OCI-M2 (cell line): ENCODE measurements at regions not wholly inside any gene's neighbourhood (a gene's known extent, or its start where the extent isn't known, plus 50 kb on each side); places are given as distances from the start of the nearest gene placed in this dataset.
"Not testable (repeated sequence)": the region's sequence is repeated elsewhere in the genome, so short reads cannot be mapped to it uniquely, and the experiment has no call there.

Experiments used
- DNase-seq: peaks from one replicate; lab custom pipeline; 2025; ENCODE audit not compliant: unreplicated experiment; lab: John Stamatoyannopoulos, UW

DNA sequence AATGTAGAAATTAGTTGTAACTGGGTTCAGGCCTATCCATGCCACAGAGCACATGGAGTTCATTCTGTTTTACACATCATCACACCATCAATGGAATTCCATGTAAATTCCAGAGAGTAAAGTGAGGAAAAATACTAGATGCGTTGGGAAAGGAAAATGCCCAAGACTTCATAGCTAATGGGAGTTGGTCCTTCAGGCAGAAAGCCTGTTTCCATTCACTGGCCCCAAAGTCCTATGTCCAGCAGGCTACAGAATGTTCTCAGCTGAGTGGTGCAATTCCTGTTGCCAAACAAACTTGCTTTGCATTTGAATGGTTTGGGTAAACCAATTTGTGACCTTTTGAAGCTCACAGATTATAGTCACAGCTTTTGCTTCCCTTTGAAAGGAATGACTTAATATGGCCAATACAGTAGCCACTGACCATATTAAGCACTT lies 164.6 kb upstream of the PFN2 start:
- no peak for DNase-seq

DNA sequence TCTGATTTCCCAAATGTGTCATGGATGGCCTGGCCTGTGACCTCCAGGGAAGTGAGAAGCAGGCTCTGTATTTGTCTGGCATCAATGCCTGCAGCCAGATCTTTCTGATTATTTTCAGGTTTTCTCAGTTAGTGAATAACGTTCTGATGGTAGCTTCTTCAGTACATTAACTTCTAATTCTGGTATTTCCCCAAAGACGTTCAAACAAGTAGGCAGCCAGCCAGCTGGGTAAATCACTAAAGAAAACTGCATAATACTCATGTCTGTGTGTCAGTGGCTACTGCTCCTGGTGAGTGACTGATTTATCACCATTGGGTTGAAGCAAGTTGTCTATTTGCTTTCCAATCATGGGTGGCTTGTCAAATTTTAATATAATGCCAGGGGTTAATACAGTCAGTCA lies 162.6 kb upstream of the PFN2 start:
- no peak for DNase-seq

DNA sequence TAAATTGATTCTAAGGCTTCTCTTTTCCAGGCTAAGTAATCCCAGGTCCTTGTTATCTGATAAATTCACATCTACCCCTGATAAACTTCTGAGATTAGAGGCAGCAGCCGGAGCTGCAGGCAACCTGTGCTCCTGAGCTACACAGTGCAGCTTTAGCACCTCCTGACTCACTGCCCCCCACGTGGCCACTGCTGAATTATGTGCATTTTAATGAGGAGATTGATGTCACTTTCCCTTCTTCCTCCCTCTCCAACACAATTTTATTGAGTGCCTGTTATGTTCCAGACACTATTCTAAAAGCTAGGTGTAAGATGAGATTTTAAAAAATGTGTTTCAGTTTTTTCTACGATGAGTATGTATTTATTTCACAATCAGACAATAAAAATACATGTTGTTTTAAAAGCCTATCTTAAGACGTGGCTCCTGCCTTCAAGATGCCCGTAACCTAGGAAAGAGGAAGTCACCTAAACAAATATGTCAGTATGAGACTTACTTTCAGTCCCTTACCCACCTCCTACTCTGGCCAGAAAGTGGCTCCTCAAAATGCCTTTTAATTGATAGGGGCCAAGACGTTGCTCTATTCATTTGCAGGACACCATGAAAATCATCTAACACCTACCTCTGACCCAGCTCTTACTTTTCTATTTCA lies 161.5 kb upstream of the PFN2 start:
- no peak for DNase-seq

DNA sequence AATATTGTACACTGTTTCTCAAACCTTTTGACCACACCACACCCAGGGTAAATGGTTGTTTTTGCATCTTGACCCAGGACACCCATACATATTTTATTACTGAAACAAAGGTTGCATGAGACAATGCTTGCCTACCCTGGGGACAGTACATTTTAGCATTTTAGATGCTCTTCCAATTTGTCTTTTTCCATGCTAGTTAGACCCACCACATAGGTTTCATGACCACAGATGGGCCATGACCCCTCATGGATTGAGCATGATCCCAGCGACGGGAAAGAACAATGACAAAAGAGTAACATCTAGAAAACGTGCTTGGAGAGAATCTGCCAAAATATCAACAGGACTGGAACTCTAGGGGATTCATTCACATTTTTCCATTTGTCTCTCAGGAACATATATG lies 161.0 kb upstream of the PFN2 start:
- no peak for DNase-seq

DNA sequence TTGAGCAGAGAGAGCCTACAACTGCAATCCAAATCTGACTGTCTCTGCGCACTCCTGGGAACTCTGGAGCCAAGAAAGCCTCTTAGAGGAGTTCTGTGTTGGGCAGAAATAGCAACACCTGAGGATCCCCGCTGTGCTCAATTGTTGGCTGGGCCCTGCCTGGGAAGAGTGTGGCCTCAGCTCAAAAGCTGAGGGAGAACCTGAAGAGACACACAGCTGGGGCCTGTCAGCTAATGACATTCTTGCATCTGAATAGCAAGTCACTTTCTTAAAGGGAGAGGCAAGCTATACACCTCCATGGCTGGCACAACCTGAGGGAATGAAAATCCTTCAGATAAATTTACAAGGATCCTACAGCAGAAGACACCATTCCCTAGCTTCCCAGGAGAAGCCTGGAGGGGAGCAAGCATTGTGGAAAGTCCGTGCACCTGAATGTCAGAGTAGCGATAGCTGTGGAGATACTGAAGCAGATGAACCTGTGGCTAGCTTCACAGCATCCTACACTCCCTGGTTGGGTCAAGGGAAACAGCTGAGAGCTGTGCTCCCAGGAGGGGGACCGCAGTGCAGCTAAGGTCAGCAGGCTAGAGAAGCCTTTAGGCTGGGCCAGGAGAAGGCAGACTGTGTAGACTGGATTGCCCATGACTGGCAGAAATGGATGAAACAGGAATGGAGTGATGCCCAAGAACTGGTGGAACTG lies 159.9 kb upstream of the PFN2 start:
- DNase-seq: no peak

DNA sequence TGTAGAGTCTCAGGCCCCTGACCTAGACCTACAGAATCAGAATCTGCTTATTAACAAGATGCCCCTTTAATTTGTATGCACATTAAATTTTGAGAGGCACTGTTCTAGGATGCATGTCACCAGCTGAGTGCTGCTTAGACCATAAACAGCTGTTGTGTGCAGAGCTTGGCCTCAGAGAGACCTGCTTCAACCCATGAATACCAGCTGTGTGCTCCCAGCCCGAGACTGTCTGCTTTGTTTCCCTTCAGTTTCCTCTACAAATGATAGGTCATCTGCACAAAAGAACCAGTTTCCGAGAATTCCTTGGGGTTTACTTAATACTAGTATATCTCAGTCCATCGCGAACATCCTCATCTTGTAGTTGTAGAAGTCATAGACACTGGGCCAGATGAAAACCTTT lies 158.5 kb upstream of the PFN2 start:
- DNase-seq: no peak

DNA sequence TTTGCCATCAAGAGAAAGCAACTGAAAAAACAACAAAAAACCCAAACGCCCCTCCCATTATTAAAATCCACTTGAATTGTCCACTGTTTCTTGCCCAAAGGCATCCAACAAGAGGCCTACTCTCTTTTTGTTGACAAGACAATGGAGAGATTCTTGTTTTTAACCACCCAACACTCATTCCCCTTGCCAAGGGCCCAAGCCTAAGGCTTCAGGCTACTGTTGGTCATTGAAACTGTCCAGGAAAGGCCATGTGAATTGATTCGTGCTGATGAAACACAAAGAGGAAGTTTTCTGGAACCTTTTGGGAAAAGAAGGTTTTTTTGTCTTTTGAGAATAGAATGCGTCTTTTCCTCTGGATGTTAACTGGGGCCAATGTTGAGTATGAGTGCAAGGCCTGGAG lies 157.4 kb upstream of the PFN2 start:
- DNase-seq: no peak

DNA sequence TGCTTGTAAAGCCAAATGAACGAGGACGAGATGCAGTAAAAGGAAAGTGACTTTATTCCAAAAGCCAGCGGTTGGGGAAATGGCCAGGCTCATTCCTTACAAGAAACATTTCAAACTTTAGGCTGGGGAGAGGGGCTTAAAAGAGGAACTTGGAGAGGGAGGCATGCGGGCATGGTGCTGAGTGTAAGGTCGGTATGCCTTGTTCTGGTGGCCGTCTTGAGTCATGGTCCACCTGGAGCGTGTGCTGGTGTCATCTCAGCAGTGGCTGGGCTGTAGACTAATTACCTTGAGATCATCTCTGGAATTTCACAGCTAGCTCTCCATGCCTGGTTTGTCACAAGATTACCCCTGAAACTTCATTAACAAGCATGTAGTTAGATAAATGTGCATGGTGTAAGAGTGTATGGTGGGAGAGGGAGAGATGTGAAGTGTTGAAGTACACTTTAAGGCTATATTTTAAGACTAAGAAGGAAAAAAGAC lies 156.4 kb upstream of the PFN2 start:
- no peak for DNase-seq

DNA sequence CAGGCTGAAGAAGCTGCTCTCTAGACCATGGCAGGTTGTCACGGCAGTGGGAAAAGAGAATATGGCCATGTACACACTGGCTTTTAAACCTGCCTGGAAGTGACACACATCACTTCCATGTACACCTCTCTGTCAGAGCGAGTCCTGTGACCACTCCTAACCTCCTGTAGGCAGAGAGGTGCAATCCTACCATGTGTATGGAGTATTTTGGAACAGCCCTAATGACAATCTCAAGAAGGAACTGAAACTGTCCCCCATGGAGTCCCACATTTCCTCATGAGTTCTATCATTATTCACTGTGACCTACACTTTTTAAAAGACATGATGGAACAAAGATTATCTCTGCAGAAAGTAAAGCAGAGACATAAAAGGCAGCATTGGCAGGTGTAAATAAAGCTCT lies 153.4 kb upstream of the PFN2 start:
- no peak for DNase-seq

DNA sequence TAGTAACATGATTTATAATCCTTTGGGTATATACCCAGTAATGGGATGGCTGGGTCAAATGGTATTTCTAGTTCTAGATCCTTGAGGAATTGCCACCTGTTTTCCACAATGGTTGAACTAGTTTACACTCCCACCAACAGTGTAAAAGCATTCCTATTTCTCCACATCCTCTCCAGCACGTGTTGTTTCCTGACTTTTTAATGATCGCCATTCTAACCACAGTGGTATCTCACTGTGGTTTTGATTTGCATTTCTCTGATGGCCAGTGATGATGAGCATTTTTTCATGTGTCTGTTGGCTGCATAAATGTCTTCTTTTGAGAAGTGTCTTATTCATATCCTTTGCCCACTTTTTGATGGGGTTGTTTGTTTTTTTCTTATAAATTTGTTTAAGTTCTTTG lies 152.6 kb upstream of the PFN2 start:
- not testable (repeated sequence) for DNase-seq

DNA sequence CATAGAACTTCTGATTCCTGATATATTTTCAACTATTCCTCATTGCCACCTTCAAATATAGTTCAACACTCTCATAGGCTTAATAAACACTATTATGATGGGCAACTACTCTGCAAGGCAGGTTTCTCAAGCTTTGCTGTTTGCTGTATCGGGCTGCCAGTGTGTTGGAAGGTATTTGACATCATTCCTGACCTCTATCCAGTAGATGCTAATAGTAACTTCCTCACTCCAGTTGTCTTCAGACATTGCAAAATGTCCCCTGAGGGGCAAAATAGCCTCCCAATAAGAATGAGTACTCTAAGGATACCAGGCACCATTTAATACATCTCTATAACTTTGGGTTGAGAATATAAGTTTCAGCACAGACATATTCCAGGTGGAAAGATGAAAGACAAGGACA lies 147.5 kb upstream of the PFN2 start:
- DNase-seq: no peak

DNA sequence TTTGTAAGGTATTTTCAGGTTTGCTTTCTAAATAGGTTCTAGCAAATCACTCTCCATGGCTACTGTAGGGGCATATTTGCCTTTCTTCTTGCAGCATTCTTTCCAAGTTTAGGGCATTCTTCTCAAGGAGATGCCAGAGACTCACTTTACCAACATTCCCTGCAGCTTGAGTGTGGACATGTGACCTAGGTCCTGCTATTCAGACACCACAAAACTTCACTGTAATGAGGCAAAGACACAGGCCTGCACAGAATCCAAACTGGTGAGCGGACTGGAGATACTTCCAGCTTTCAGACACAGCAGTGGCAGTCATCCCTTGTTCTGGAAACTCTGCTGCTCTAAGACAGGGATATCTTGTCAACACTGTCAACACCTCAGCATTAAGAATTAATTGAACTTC lies 146.4 kb upstream of the PFN2 start:
- DNase-seq: no peak

DNA sequence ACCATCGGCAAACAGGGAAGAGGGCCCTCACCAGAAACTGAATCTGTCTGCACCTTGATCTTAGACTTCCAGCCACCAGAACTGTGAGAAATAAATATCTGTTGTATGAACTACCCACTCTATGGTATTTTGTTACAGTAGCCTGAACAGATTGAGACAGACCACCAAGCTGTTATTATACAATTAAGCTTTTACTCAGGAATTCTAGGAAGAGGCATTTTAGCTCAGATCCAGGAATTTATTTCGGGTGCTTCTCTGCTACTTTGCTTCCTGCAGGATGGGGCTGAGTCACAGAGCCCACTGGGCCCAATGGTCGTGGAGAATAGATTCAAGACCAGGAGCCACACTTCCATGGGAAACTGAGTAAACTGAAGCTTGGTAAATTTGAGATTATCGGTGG lies 145.5 kb upstream of the PFN2 start:
- DNase-seq: no peak

DNA sequence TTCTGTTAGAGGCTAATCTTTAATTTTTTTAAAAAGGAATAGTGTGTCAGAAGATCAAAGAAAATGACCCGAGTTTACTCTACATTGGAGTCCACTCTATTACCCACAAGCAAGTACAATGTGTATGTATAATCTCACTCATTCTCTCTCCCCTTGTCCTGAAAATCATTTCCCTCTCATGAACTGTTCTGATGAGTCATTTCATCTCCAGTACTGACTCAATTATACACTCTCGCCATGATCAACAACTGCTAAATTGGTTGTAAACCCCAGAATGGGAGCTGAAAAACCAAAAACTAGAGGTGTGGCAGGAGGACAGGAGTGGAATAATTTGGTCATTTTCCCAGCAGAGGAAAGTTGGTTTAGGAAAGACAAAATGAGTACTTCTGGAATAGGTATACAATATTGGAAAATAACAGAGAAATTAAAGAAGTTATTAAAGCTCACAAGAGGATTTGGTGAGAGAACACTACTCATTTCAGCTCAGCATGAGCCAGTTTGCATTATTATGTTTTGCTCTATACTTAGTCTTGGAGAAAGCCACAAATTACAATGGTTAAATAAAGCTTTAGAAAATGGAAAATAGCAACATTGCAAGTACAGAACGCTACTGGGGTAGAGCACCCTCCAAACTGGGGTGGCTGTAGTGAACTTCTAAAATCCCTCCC lies 144.3 kb upstream of the PFN2 start:
- no peak for DNase-seq

DNA sequence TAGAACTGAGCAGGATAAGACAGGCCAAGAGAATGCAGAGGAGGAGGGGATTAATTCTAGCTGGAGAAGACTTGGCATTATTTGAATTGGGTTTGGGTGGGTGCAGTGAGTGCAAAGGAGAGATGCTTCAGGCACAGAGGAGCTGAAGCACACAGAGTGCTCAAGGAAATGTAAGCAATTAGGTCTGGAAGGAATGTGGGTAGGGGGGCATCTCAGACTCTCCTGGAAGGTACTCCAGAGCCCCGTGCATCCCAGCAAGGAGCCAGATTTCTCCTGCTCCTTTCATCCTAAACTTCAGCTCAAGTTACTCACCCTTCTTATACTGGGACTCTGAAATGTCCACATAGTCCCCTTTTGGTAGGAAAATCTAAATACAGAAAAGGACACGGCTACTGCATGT lies 143.6 kb upstream of the PFN2 start:
- no peak for DNase-seq

DNA sequence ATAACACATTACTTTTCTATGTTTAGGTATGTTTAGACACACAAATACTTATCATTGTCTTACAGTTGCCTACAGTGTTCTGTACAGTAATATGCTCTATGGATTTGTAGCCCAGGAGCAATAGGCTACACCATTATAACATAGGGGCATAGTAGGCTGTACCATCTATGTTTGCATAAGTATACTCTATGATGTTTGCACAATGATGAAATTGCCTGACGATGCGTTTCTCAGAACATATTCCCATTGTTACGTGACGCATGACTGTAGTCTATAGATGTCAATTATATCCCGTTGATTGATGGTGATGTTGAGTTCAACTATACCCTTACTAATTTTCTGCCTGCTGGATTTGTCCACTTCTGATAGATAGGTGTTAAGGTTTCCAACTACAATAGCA lies 139.4 kb upstream of the PFN2 start:
- DNase-seq: no peak

DNA sequence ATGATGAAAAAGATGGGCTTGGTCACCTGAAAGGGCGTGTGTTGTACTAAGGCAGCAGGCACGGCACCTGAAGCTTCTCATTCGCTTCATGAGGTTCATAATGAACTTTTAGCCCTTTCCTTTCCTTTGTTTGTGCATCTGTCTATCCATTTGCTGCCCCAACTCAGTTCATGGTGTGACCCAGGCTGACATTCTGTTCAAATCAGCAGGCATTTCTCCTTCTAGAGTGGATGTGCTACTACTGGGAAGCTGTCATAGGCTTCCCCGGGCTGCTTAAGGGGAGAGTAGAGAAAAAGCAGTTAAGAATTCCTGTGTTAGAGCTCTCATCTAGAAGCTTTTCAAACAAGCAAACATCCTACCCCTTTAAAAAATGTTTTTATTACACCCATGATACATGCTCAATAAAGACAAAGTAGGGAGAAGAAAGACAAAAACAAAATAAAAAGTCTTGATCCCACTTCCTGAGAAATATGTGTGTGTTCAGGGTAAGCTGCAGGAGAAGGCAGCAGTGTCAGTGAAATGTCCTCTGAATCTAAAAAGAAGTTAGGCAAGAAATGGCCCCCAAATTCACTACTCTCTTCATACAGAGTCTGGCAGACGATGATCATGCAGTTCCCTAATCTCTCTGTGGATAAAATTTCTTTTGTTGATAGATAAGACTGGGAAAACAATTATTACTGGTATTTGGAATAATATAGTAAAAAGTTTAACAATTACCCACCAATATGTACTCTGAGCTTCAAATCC lies 136.9 kb upstream of the PFN2 start:
- no peak for DNase-seq

DNA sequence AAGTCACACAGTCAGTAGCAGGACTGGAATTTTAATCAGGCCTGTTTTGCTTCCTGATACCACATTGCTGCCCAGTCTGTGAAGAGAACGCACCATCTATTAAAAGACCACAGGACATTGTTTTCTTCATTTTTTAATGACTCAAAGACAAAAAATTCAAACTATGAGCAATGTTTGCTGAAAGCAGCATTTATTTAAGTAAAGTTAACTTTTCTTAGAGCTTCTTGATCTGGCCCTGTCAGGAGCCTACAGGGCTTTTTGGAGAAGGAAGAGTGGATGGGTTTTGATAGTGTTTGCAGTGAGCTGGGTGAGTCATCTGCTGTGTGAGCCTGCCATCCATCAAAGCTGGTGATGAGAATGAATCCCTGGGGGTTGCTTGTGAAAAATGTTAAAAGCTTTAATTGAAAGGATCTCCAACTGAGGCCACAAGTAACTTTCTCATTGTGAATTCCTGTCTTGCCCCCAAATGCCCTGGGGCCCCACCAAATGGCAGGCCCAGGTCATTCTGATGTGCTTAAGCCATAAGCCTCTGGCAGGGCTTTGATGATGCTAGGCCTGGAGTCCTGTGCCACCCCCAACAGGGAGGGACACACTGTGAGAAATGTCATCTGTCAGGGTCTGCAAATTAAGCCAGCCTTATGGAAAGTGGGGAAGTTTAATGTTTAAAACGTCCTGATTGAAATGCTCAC lies 136.2 kb upstream of the PFN2 start:
- no peak for DNase-seq

DNA sequence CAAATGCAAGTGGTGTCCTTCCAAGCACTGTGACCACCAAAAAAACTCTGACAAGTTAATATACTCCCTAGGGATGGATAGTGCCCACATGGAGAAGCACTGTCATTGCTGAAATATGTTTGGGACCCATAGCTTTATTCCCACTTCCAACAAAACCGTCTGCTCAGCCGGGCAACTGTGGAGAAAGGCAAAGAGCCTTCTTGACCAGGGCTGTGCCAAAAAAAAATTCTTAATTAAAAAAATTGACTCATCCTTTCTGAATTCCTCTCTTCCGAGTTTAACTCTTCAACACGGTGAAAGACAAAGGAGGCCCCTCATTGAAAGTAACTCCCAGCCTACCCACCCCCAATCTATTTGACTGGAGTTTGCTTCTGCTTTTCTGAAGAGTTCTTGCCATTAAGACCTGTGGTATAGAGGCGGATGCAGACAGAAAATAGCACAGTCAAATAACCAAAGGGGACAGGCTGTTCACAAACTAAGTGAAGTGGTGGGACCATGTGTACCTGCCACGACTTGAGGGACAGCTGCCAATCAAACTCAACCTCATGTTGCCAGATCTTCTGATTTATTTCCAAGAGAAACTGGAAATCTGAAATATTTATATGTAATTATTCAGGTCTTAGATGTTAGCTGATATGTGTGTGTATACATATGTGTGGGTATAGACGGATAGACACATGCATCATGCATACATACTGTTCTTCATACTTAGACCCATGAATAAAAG lies 135.4 kb upstream of the PFN2 start:
- no peak for DNase-seq

DNA sequence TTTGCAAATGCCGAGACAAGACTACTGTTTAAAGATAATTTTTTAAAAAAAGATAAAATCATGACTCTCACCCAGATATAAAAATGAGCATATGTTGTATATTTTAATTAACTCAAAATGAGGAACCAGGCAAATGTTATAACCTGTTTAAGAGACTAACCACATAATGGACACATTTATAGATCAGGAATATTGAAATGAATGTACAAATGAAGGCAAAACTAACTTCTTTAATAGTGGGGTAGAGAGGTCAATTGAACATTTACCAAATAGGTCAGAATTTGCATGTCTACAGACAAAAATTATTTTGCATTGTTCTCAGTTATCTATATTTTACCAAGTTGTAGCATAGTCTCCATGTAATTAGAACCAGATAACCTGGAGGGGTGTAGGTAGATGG lies 134.3 kb upstream of the PFN2 start:
- DNase-seq: no peak
